GM23338 (cell line): ENCODE measurements at regions not wholly inside any gene's neighbourhood (a gene's known extent, or its start where the extent isn't known, plus 50 kb on each side); places are given as distances from the start of the nearest gene placed in this dataset.

ENCODE experiments used
- ATAC-seq: fragments of 200-7000 bp; cut with Tn5 transposase; 3 replicates; pipeline ENCODE4 v1.9.1; 2020
- DNase-seq: peaks from one replicate; pipeline ENCODE4 v3.0.0-alpha.2; 2015; ENCODE audit warnings: low spot score
- H2AFZ ChIP-seq: fragments of 200-600 bp; sonication (generic); 2 replicates; pipeline ENCODE4 v1.8.0; 2016; ENCODE audit warnings: antibody characterized with exemption, mild to moderate bottlenecking, moderate library complexity
- H3F3A ChIP-seq: fragments of 200-600 bp; sonication (generic); replicated peaks from 2 replicates; pipeline ENCODE4 v1.8.0; 2017; ENCODE audit warnings: antibody characterized with exemption, mixed run types, low read depth
- H3K27ac ChIP-seq: fragments of 200-600 bp; sonication (generic); 2 replicates; pipeline ENCODE4 v1.6.1; 2016; ENCODE audit warnings: low read depth
- H3K27me3 ChIP-seq: fragments of 200-600 bp; sonication (generic); 2 replicates; pipeline ENCODE4 v1.8.0; 2016; ENCODE audit warnings: mild to moderate bottlenecking, mixed run types, moderate library complexity; ENCODE audit not compliant: insufficient read depth
- H3K36me3 ChIP-seq: fragments of 200-600 bp; sonication (generic); 2 replicates; pipeline ENCODE4 v1.8.0; 2016; ENCODE audit warnings: mild to moderate bottlenecking; ENCODE audit not compliant: insufficient read depth
- H3K4me1 ChIP-seq: fragments of 200-600 bp; sonication (generic); 2 replicates; pipeline ENCODE4 v1.8.0; 2016; ENCODE audit warnings: mild to moderate bottlenecking, moderate library complexity; ENCODE audit not compliant: insufficient read depth
- H3K4me2 ChIP-seq: fragments of 200-600 bp; sonication (generic); 2 replicates; pipeline ENCODE4 v1.7.1; 2017; ENCODE audit warnings: mixed run types
- H3K4me3 ChIP-seq: fragments of 200-600 bp; sonication (generic); 2 replicates; pipeline ENCODE4 v1.6.1; 2016; ENCODE audit warnings: mixed run types
- H3K79me2 ChIP-seq: fragments of 200-600 bp; sonication (generic); replicated peaks from 2 replicates; pipeline ENCODE4 v1.8.0; 2017; ENCODE audit warnings: mild to moderate bottlenecking; ENCODE audit not compliant: insufficient read depth
- H3K9me2 ChIP-seq: fragments of 200-600 bp; sonication (generic); 2 replicates; pipeline ENCODE4 v1.8.0; 2017; ENCODE audit not compliant: insufficient read depth
- H4K20me1 ChIP-seq: fragments of 200-600 bp; sonication (generic); replicated peaks from 2 replicates; pipeline ENCODE4 v1.8.0; 2017; ENCODE audit warnings: mild to moderate bottlenecking; ENCODE audit not compliant: insufficient read depth
- H3K27ac Mint-ChIP-seq: 2 replicates; pipeline ENCODE4 v1.8.0; 2020; ENCODE audit warnings: inconsistent platforms, mild to moderate bottlenecking, moderate library complexity, mixed read lengths
- H3K27me3 Mint-ChIP-seq: 3 replicates; pipeline ENCODE4 v1.8.0; 2022; ENCODE audit warnings: low read depth, mild to moderate bottlenecking, moderate library complexity, mixed read lengths, inconsistent platforms; ENCODE audit not compliant: insufficient read depth, poor library complexity
- H3K36me3 Mint-ChIP-seq: 3 replicates; pipeline ENCODE4 v1.8.0; 2021; ENCODE audit warnings: low read depth, mild to moderate bottlenecking, inconsistent platforms, moderate library complexity, mixed read lengths
- H3K4me1 Mint-ChIP-seq: 3 replicates; pipeline ENCODE4 v1.8.0; 2020; ENCODE audit warnings: mild to moderate bottlenecking, inconsistent platforms, mixed read lengths
- H3K4me3 Mint-ChIP-seq: 3 replicates; pipeline ENCODE4 v1.8.0; 2021; ENCODE audit warnings: moderate library complexity, mild to moderate bottlenecking, inconsistent platforms, mixed read lengths
- H3K9me3 Mint-ChIP-seq: 3 replicates; pipeline ENCODE4 v1.8.0; 2020; ENCODE audit warnings: moderate library complexity, mild to moderate bottlenecking, inconsistent platforms, mixed read lengths
- CREB1 ChIP-seq: fragments of 250-450 bp; sonication (Bioruptor Pico); IDR thresholded peaks from 2 replicates; pipeline ENCODE4 v1.5.0; 2020; ENCODE audit warnings: low read depth, mild to moderate bottlenecking, moderate library complexity
- EZH2 ChIP-seq: fragments of 200-600 bp; sonication (generic); IDR thresholded peaks from one replicate; pipeline ENCODE4 v1.8.0; 2017; ENCODE audit warnings: antibody characterized with exemption, mild to moderate bottlenecking, low read depth; ENCODE audit not compliant: unreplicated experiment
- EZH2phosphoT487 ChIP-seq: fragments of 200-600 bp; sonication (generic); IDR thresholded peaks from one replicate; pipeline ENCODE4 v1.8.1; 2018; ENCODE audit warnings: antibody characterized with exemption; ENCODE audit not compliant: unreplicated experiment
- JUNB ChIP-seq: IDR thresholded peaks from one replicate; pipeline ENCODE4 v1.6.1; 2016; ENCODE audit warnings: antibody characterized with exemption; ENCODE audit not compliant: unreplicated experiment
- NANOG ChIP-seq: IDR thresholded peaks from 2 replicates; pipeline ENCODE4 v1.6.1; 2016; ENCODE audit warnings: antibody characterized with exemption, borderline replicate concordance
- POLR2AphosphoS5 ChIP-seq: IDR thresholded peaks from 2 replicates; pipeline ENCODE4 v1.6.1; 2016; ENCODE audit warnings: antibody characterized with exemption, low read depth
- STAT1 ChIP-seq: IDR thresholded peaks from one replicate; pipeline ENCODE4 v1.6.1; 2016; ENCODE audit warnings: antibody characterized with exemption; ENCODE audit not compliant: unreplicated experiment
- ZNF114 ChIP-seq: fragments of 250-450 bp; sonication (Bioruptor Pico); IDR thresholded peaks from 2 replicates; pipeline ENCODE4 v1.5.0; 2020; ENCODE audit warnings: mild to moderate bottlenecking, moderate library complexity
- ZNF331 ChIP-seq: fragments of 250-450 bp; sonication (Bioruptor Pico); IDR thresholded peaks from 2 replicates; pipeline ENCODE4 v1.5.0; 2020; ENCODE audit warnings: low read depth, mild to moderate bottlenecking, moderate library complexity
- TF ChIP-seq, protein P1 (sequence below): fragments of 250-450 bp; sonication (Bioruptor Pico); IDR thresholded peaks from 2 replicates; pipeline ENCODE4 v1.5.0; 2020; ENCODE audit warnings: mild to moderate bottlenecking, moderate library complexity
- TF ChIP-seq, protein P2 (sequence below), 2 experiments: fragments of 200-600 bp in 1 of 2; sonication (generic) in 1 of 2; conservative IDR thresholded peaks; 2 replicates each; pipeline versions ENCODE4 v1.5.1 to v1.6.1; 2016 to 2017; ENCODE audit warnings: antibody characterized with exemption in 2 of 2, low read depth in 2 of 2, mild to moderate bottlenecking in 2 of 2, moderate library complexity in 1 of 2
- TF ChIP-seq, protein P3 (sequence below): IDR thresholded peaks from one replicate; pipeline ENCODE4 v1.6.1; 2018; ENCODE audit warnings: antibody characterized with exemption; ENCODE audit not compliant: unreplicated experiment
- TF ChIP-seq, protein P4 (sequence below): IDR thresholded peaks from 2 replicates; pipeline ENCODE4 v1.6.1; 2016; ENCODE audit warnings: antibody characterized with exemption

DNA sequence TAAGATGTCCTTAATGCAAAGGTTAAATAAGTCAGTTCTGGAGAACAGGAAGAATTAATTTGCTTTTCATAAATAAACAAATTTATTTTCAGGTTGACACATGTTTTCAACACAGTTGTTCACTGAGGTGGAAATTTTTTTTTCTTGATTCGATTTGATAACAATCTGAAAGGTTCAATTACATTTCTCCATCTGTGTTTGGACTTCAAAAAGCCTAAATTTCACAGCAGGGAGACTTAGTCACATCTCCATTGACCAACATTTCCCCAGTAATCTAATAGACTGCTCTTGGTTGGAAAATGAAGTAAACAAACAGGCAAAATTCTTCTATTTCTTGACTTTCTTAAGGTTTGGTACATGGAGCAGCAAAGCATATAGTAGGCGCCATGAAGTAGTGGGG, 134.9 kb upstream of the CPNE8 start:
- no peaks in the 10 kb centered on the region for H3K27me3 Mint-ChIP-seq
- Histone ChIP-seq H3K27me3 (no peaks in the 10 kb centered on the region), H3F3A (no peaks in the 10 kb centered on the region), H3K4me3 (no peak overlapping the region), H3K36me3 (no peaks in the 10 kb centered on the region), H4K20me1 (no peaks in the 10 kb centered on the region), H3K4me1 (no peaks in the 10 kb centered on the region), H3K9me2 (no peaks in the 10 kb centered on the region), H3K79me2 (no peaks in the 10 kb centered on the region), H3K27ac (no peak overlapping the region), H2AFZ (0 out of 2 replicates have a peak overlapping the region, but pooled peaks have one; percentile 35), H3K4me2 (no peak overlapping the region)
- H3K4me1 Mint-ChIP-seq: peaks cover 4% of the 10 kb centered on the region; the same call in 2 of the 3 replicates
- H3K27ac Mint-ChIP-seq: no peak overlapping the region
- no peaks in the 10 kb centered on the region for H3K9me3 Mint-ChIP-seq
- no peak for DNase-seq
- no peak overlapping the region for H3K4me3 Mint-ChIP-seq
- no peak for ATAC-seq
- no peaks in the 10 kb centered on the region for H3K36me3 Mint-ChIP-seq
- TF ChIP-seq, protein P1, sequence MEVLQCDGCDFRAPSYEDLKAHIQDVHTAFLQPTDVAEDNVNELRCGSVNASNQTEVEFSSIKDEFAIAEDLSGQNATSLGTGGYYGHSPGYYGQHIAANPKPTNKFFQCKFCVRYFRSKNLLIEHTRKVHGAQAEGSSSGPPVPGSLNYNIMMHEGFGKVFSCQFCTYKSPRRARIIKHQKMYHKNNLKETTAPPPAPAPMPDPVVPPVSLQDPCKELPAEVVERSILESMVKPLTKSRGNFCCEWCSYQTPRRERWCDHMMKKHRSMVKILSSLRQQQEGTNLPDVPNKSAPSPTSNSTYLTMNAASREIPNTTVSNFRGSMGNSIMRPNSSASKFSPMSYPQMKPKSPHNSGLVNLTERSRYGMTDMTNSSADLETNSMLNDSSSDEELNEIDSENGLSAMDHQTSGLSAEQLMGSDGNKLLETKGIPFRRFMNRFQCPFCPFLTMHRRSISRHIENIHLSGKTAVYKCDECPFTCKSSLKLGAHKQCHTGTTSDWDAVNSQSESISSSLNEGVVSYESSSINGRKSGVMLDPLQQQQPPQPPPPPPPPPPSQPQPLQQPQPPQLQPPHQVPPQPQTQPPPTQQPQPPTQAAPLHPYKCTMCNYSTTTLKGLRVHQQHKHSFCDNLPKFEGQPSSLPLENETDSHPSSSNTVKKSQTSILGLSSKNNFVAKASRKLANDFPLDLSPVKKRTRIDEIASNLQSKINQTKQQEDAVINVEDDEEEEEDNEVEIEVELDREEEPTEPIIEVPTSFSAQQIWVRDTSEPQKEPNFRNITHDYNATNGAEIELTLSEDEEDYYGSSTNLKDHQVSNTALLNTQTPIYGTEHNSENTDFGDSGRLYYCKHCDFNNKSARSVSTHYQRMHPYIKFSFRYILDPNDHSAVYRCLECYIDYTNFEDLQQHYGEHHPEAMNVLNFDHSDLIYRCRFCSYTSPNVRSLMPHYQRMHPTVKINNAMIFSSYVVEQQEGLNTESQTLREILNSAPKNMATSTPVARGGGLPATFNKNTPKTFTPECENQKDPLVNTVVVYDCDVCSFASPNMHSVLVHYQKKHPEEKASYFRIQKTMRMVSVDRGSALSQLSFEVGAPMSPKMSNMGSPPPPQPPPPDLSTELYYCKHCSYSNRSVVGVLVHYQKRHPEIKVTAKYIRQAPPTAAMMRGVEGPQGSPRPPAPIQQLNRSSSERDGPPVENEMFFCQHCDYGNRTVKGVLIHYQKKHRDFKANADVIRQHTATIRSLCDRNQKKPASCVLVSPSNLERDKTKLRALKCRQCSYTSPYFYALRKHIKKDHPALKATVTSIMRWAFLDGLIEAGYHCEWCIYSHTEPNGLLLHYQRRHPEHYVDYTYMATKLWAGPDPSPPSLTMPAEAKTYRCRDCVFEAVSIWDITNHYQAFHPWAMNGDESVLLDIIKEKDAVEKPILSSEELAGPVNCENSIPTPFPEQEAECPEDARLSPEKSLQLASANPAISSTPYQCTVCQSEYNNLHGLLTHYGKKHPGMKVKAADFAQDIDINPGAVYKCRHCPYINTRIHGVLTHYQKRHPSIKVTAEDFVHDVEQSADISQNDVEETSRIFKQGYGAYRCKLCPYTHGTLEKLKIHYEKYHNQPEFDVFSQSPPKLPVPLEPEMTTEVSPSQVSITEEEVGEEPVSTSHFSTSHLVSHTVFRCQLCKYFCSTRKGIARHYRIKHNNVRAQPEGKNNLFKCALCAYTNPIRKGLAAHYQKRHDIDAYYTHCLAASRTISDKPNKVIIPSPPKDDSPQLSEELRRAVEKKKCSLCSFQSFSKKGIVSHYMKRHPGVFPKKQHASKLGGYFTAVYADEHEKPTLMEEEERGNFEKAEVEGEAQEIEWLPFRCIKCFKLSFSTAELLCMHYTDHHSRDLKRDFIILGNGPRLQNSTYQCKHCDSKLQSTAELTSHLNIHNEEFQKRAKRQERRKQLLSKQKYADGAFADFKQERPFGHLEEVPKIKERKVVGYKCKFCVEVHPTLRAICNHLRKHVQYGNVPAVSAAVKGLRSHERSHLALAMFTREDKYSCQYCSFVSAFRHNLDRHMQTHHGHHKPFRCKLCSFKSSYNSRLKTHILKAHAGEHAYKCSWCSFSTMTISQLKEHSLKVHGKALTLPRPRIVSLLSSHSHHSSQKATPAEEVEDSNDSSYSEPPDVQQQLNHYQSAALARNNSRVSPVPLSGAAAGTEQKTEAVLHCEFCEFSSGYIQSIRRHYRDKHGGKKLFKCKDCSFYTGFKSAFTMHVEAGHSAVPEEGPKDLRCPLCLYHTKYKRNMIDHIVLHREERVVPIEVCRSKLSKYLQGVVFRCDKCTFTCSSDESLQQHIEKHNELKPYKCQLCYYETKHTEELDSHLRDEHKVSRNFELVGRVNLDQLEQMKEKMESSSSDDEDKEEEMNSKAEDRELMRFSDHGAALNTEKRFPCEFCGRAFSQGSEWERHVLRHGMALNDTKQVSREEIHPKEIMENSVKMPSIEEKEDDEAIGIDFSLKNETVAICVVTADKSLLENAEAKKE: no peak
- TF ChIP-seq EZH2 (no peak), NANOG (no peak), ZNF114 (CRISPR knock-in tag) (no peak), JUNB (no peak), ZNF331 (no peak), POLR2AphosphoS5 (no peak), EZH2phosphoT487 (no peak), STAT1 (no peak), CREB1 (no peak)
- TF ChIP-seq, protein P2, sequence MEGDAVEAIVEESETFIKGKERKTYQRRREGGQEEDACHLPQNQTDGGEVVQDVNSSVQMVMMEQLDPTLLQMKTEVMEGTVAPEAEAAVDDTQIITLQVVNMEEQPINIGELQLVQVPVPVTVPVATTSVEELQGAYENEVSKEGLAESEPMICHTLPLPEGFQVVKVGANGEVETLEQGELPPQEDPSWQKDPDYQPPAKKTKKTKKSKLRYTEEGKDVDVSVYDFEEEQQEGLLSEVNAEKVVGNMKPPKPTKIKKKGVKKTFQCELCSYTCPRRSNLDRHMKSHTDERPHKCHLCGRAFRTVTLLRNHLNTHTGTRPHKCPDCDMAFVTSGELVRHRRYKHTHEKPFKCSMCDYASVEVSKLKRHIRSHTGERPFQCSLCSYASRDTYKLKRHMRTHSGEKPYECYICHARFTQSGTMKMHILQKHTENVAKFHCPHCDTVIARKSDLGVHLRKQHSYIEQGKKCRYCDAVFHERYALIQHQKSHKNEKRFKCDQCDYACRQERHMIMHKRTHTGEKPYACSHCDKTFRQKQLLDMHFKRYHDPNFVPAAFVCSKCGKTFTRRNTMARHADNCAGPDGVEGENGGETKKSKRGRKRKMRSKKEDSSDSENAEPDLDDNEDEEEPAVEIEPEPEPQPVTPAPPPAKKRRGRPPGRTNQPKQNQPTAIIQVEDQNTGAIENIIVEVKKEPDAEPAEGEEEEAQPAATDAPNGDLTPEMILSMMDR (conservative IDR thresholded peaks at IDR 0.05; ENCODE audit: low read depth in 2 of 2): no peak
- TF ChIP-seq, protein P3, sequence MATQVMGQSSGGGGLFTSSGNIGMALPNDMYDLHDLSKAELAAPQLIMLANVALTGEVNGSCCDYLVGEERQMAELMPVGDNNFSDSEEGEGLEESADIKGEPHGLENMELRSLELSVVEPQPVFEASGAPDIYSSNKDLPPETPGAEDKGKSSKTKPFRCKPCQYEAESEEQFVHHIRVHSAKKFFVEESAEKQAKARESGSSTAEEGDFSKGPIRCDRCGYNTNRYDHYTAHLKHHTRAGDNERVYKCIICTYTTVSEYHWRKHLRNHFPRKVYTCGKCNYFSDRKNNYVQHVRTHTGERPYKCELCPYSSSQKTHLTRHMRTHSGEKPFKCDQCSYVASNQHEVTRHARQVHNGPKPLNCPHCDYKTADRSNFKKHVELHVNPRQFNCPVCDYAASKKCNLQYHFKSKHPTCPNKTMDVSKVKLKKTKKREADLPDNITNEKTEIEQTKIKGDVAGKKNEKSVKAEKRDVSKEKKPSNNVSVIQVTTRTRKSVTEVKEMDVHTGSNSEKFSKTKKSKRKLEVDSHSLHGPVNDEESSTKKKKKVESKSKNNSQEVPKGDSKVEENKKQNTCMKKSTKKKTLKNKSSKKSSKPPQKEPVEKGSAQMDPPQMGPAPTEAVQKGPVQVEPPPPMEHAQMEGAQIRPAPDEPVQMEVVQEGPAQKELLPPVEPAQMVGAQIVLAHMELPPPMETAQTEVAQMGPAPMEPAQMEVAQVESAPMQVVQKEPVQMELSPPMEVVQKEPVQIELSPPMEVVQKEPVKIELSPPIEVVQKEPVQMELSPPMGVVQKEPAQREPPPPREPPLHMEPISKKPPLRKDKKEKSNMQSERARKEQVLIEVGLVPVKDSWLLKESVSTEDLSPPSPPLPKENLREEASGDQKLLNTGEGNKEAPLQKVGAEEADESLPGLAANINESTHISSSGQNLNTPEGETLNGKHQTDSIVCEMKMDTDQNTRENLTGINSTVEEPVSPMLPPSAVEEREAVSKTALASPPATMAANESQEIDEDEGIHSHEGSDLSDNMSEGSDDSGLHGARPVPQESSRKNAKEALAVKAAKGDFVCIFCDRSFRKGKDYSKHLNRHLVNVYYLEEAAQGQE: no peak
- TF ChIP-seq, protein P4, sequence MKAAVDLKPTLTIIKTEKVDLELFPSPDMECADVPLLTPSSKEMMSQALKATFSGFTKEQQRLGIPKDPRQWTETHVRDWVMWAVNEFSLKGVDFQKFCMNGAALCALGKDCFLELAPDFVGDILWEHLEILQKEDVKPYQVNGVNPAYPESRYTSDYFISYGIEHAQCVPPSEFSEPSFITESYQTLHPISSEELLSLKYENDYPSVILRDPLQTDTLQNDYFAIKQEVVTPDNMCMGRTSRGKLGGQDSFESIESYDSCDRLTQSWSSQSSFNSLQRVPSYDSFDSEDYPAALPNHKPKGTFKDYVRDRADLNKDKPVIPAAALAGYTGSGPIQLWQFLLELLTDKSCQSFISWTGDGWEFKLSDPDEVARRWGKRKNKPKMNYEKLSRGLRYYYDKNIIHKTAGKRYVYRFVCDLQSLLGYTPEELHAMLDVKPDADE: no peak
